Fibroblast of villous mesenchyme (primary cell): ENCODE measurements at regions not wholly inside any gene's neighbourhood (a gene's known extent, or its start where the extent isn't known, plus 50 kb on each side); places are given as distances from the start of the nearest gene placed in this dataset.

Source experiments
- DNase-seq: peaks from one replicate; pipeline ENCODE4 v3.0.0-alpha.2; 2010; ENCODE audit warnings: low read depth
- H3K4me3 ChIP-seq: 2 replicates; pipeline ENCODE4 v1.5.1; 2011; ENCODE audit warnings: low read depth, mild to moderate bottlenecking, low read length
- TF ChIP-seq, protein P1 (sequence below): IDR thresholded peaks from 2 replicates; pipeline ENCODE4 v1.5.1; 2012; ENCODE audit warnings: low read depth, mild to moderate bottlenecking, low read length; ENCODE audit not compliant: insufficient read depth

DNA sequence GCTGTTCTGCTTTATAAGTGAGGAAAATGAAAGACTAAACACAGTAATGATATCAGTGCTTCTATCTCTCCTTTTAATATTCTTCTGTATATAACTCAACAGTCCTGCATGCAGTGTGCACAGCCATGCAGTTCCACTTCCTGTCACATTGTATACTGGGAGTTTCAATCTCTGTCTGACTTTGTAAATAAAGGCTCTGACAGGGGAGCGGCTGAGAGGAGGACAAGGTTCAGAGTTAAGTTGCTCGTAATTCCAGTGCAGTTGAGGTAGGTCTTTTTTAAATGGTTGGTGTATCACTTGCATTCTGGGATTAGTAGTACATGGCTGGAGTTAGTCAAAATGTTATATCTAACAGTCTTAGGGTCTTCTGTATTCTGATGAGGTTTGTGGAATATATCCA is 264.5 kb downstream of the OLFM3 start:
- no peak for DNase-seq
- TF ChIP-seq, protein P1, sequence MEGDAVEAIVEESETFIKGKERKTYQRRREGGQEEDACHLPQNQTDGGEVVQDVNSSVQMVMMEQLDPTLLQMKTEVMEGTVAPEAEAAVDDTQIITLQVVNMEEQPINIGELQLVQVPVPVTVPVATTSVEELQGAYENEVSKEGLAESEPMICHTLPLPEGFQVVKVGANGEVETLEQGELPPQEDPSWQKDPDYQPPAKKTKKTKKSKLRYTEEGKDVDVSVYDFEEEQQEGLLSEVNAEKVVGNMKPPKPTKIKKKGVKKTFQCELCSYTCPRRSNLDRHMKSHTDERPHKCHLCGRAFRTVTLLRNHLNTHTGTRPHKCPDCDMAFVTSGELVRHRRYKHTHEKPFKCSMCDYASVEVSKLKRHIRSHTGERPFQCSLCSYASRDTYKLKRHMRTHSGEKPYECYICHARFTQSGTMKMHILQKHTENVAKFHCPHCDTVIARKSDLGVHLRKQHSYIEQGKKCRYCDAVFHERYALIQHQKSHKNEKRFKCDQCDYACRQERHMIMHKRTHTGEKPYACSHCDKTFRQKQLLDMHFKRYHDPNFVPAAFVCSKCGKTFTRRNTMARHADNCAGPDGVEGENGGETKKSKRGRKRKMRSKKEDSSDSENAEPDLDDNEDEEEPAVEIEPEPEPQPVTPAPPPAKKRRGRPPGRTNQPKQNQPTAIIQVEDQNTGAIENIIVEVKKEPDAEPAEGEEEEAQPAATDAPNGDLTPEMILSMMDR = no peak
- H3K4me3 ChIP-seq = no peak overlapping the region

DNA sequence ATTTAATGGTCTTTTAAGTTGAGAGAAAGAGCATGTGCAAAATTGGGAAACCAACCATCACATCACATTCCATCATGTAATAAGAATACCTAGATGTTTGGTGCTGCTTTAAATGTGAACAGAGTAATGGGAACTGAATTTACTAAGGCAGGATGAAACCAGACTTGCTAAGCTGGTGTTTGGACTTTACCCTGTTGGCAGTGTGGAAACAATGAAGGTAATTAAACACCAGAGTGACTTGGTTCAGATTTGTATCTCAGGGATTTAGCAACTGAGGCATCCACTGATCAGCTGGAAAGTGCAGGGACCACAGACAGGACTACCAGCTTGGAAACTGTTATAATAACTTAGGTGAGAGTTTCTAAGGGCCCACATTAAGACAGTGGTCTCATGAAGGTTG is 263.4 kb downstream of the OLFM3 start:
- TF ChIP-seq, protein P1 = no peak
- H3K4me3 ChIP-seq = no peak overlapping the region
- DNase-seq = no peak

DNA sequence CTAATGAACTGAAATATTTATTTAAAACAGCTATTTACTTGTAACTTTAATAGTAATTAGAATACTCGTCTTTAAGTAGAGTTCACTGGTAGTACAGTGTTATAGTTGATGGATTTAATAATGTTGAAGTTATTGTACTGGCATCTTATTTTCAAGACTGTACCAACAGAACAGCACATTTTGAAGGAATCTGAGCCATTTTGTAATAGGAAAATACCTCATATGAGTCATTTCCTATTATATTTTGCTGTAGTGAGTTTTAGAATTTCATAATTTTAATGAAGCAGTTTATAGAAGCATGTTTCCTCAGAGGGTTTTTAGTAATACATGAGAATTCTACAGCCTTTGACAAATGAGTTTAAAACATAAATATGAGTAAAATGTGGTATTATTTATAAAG is 258.3 kb downstream of the OLFM3 start:
- no peak overlapping the region for H3K4me3 ChIP-seq
- peak; percentile 3 for DNase-seq
- TF ChIP-seq, protein P1 = no peak

DNA sequence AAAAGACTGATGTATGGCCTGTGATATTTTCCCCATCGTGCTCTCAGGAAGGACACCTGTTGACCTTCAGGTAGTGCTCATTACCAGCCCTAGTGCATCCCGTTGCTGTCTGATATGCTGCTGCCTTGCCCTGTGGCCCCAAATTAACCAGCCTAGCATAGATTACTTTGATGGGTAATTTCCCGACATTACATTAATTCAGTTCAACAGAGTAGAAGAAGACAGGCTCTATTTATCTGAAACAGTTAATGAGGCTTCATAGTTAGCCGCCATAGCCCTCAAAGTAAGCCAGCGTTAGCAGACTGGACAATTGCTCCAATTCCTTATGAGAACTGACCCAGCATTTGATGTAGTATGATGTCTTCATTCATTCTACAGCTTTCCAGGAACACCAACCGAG is 257.6 kb downstream of the OLFM3 start:
- DNase-seq = no peak
- H3K4me3 ChIP-seq = no peak overlapping the region
- TF ChIP-seq, protein P1 = no peak

DNA sequence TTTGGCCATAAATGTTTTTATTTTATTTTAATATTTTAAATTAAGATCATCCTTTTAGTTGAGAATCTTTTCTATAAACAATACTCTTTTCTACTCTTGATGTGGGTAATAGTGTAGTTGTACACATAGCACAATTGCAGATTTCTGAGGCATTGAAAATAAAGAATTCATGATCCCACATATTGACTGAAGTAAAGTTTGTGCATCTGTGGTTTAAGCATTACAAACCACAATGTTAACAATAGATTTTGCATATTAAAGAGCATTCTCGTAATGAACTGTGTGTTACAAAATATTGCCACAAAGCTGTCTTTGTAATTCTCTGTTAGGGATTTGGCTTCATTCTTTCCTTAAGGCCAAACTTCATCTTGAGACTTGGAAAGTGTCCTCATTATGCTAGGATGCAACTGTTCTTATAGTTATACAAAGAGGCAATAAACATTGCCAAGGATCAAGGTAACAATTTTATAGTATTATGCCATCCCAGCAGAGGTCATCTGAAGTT is 256.8 kb downstream of the OLFM3 start:
- H3K4me3 ChIP-seq = no peak overlapping the region
- DNase-seq = no peak
- TF ChIP-seq, protein P1 = no peak

DNA sequence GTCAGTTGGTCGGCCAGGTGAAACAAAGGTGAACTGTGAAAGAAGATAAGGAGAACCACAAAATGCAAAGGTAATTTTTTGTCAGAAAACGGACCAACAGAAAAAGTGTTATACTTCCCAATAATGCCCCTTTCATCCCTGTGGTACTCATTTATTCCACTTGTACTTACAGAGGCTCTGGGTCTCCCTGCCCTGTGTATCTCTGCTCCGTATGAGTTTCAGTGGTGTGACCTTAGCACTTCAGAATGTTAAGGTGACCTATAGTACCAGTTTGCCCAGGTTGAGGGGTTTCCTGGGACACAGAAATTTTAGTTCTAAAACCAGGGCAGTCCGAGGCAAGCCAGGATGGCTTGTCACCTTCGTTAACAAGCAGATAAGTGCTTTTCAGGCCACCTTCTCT is 254.8 kb downstream of the OLFM3 start:
- TF ChIP-seq, protein P1 = no peak
- DNase-seq = no peak
- no peak overlapping the region for H3K4me3 ChIP-seq

DNA sequence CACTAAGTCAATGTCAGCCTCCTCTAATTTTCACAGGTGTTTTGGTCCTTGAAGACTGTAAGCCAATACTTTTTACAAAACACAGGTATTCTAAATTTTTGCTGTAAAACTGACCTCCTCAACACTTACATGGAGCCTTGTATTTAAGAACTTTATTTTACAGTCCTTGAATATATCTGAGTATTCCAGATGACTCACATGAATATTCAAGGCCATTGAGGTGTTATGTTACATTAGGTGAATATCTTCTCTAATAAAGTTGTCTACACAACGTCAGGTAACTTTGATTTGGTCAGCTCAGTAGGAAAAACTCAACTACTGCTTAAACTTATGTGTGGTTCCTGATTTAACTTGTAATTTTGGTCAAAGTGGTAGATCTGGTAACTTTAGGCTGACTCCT is 254.2 kb downstream of the OLFM3 start:
- TF ChIP-seq, protein P1 = no peak

More for the DNA sequence above, 254.2 kb downstream of the OLFM3 start:
- DNase-seq = no peak
- H3K4me3 ChIP-seq = no peak overlapping the region
